Fibroblast of lung (primary cell): ENCODE measurements at regions not wholly inside any gene's neighbourhood (a gene's known extent, or its start where the extent isn't known, plus 50 kb on each side); places are given as distances from the start of the nearest gene placed in this dataset.

Source experiments
- DNase-seq, 2 donors: peaks; one replicate each; pipeline versions ENCODE4 v3.0.0 to v3.0.0-alpha.2; 2010; ENCODE audit warnings: low read depth in 2 of 2
- H2AFZ ChIP-seq: 2 replicates; pipeline ENCODE4 v1.5.1; 2012; ENCODE audit warnings: low read length, control low read depth, inconsistent platforms
- H3K27ac ChIP-seq: 2 replicates; pipeline ENCODE4 v1.5.1; 2011; ENCODE audit warnings: low read length, control low read depth; ENCODE audit not compliant: insufficient read depth
- H3K27me3 ChIP-seq: 2 replicates; pipeline ENCODE4 v1.5.1; 2011; ENCODE audit warnings: mild to moderate bottlenecking, low read length; ENCODE audit not compliant: control insufficient read depth, insufficient read depth
- H3K36me3 ChIP-seq: 2 replicates; pipeline ENCODE4 v1.5.1; 2011; ENCODE audit warnings: low read length; ENCODE audit not compliant: control insufficient read depth, insufficient read depth
- H3K4me1 ChIP-seq: 2 replicates; pipeline ENCODE4 v1.5.1; 2011; ENCODE audit warnings: low read length; ENCODE audit not compliant: control insufficient read depth, insufficient read depth; ENCODE audit errors: extremely low read depth
- H3K4me2 ChIP-seq: 2 replicates; pipeline ENCODE4 v1.5.1; 2011; ENCODE audit warnings: low read length, control low read depth; ENCODE audit not compliant: insufficient read depth; ENCODE audit errors: extremely low read depth
- H3K4me3 ChIP-seq, 4 experiments: fragments of 200-600 bp in 1 of 4; sonication (generic) in 1 of 4; replicated peaks in 1 of 4; 2 replicates each; pipeline ENCODE4 v1.5.1; 2011 to 2016; ENCODE audit warnings: low read length in 4 of 4, low read depth in 3 of 4, mild to moderate bottlenecking in 3 of 4, control low read depth in 2 of 4, inconsistent platforms in 1 of 4, mixed read lengths in 1 of 4; ENCODE audit not compliant: insufficient read depth in 1 of 4; ENCODE audit errors: control extremely low read depth in 1 of 4
- H3K79me2 ChIP-seq: 2 replicates; pipeline ENCODE4 v1.5.1; 2012; ENCODE audit warnings: mild to moderate bottlenecking, low read length, inconsistent platforms; ENCODE audit not compliant: control insufficient read depth, insufficient read depth
- H3K9ac ChIP-seq: 2 replicates; pipeline ENCODE4 v1.5.1; 2011; ENCODE audit warnings: mild to moderate bottlenecking, low read length, control low read depth; ENCODE audit not compliant: insufficient read depth
- H3K9me3 ChIP-seq: 2 replicates; pipeline ENCODE4 v1.5.1; 2012; ENCODE audit warnings: low read depth, low read length; ENCODE audit not compliant: control insufficient read depth, insufficient read depth
- H4K20me1 ChIP-seq: 2 replicates; pipeline ENCODE4 v1.5.1; 2011; ENCODE audit warnings: low read length; ENCODE audit not compliant: control insufficient read depth, insufficient read depth; ENCODE audit errors: extremely low read depth
- EZH2 ChIP-seq: IDR thresholded peaks from 2 replicates; pipeline ENCODE4 v1.5.1; 2012; ENCODE audit warnings: low read length, control low read depth, mild to moderate bottlenecking; ENCODE audit errors: missing control alignments
- TF ChIP-seq, protein P1 (sequence below), 2 donors: IDR thresholded peaks in 1 of 2; conservative IDR thresholded peaks in 1 of 2; 1 replicate in 1 of 2; 2 replicates in 1 of 2; pipeline ENCODE4 v1.5.1; 2011 to 2012; ENCODE audit warnings: low read length in 2 of 2, control low read depth in 1 of 2, inconsistent platforms in 1 of 2, low read depth in 1 of 2, mild to moderate bottlenecking in 1 of 2

DNA sequence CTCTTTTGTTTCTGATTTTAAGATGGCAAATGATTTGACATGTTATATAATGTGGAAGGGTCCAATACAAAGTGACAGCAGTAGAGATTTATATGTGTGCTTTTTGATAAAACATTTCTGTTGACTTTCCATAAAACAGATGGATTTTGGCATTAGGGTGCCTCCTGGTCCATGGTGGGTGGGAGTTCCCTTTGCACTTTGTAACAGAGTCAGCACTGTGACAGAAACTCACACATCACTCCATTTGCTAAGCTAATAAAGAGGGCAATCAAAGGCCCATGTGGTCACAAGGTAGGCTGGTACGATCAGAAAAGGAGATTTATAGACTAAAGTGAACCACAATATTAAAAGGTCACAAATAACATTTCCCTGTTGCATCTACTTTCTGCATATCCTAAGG, 93.3 kb upstream of the NT5C1B start:
- Histone ChIP-seq H3K9me3 (no peaks in the 10 kb centered on the region), H3K4me3 (no peak overlapping the region), H3K79me2 (no peaks in the 10 kb centered on the region), H4K20me1 (no peaks in the 10 kb centered on the region), H3K27me3 (no peaks in the 10 kb centered on the region), H3K4me2 (no peak overlapping the region), H2AFZ (no peak overlapping the region), H3K4me1 (peaks cover 2% of the 10 kb centered on the region), H3K9ac (no peak overlapping the region), H3K36me3 (no peaks in the 10 kb centered on the region), H3K27ac (no peak overlapping the region)
- DNase-seq, result no peak
- no peak for TF ChIP-seq EZH2
- TF ChIP-seq, protein P1, sequence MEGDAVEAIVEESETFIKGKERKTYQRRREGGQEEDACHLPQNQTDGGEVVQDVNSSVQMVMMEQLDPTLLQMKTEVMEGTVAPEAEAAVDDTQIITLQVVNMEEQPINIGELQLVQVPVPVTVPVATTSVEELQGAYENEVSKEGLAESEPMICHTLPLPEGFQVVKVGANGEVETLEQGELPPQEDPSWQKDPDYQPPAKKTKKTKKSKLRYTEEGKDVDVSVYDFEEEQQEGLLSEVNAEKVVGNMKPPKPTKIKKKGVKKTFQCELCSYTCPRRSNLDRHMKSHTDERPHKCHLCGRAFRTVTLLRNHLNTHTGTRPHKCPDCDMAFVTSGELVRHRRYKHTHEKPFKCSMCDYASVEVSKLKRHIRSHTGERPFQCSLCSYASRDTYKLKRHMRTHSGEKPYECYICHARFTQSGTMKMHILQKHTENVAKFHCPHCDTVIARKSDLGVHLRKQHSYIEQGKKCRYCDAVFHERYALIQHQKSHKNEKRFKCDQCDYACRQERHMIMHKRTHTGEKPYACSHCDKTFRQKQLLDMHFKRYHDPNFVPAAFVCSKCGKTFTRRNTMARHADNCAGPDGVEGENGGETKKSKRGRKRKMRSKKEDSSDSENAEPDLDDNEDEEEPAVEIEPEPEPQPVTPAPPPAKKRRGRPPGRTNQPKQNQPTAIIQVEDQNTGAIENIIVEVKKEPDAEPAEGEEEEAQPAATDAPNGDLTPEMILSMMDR (conservative IDR thresholded peaks at IDR 0.05 in 1 of 2, IDR thresholded peaks at IDR 0.05 in 1 of 2; ENCODE audit: low read depth in 1 of 2, low read length in 2 of 2), result no peak

DNA sequence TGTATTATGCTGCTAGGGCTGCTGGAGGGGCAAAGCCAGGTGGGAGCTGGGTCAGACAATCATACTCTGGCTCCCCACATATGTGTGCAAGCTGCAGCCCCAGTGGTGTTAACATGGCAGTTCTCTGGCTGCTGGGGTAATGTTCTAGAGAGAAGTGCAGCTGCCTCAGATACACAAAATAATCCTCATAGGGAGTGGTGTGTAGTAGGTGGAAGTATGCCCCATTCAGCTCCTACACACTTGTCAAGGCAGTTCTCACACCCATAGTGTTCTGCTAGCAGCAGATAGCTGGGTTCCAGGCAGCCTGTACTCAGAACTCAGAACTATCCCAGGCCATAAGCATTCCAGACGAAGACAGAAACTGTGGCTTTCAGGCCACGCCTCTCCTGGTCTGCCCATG, 87.9 kb upstream of the NT5C1B start:
- H3K4me1 ChIP-seq, result no peaks in the 10 kb centered on the region
- H3K9me3 ChIP-seq, result no peaks in the 10 kb centered on the region
- TF ChIP-seq EZH2, result no peak
- TF ChIP-seq, protein P1 (conservative IDR thresholded peaks at IDR 0.05 in 1 of 2, IDR thresholded peaks at IDR 0.05 in 1 of 2; ENCODE audit: low read depth in 1 of 2, low read length in 2 of 2), result no peak
- H3K27me3 ChIP-seq, result no peaks in the 10 kb centered on the region
- H3K4me3 ChIP-seq, result no peak overlapping the region
- no peak overlapping the region for H3K27ac ChIP-seq
- H4K20me1 ChIP-seq, result no peaks in the 10 kb centered on the region
- H3K4me2 ChIP-seq, result no peak overlapping the region
- no peaks in the 10 kb centered on the region for H3K36me3 ChIP-seq
- no peak overlapping the region for H3K9ac ChIP-seq
- DNase-seq, result no peak
- no peaks in the 10 kb centered on the region for H3K79me2 ChIP-seq
- H2AFZ ChIP-seq, result no peak overlapping the region

DNA sequence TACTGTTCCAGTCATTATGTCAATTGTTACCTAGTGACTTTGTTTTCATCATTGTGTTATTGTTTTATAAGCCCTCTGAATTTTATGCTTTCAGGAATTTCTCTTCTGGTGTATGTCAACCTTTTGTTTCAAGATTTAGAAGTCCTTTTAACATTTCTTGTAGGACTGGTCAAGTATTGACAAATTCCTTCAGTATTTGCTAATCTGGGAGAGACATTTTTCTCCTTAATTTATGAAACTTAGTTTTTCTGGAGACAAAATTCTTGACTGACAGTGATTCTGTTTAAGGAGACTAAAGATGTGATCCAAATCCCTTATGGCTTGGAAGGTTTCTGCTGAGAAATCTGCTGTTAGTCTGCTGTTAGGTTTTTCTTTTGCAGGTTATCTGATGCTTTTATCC, 84.9 kb upstream of the NT5C1B start:
- TF ChIP-seq, protein P1 (conservative IDR thresholded peaks at IDR 0.05 in 1 of 2, IDR thresholded peaks at IDR 0.05 in 1 of 2; ENCODE audit: low read depth in 1 of 2, low read length in 2 of 2), result no peak
- TF ChIP-seq EZH2, result no peak
- DNase-seq, result no peak
- Histone ChIP-seq H3K36me3 (no peaks in the 10 kb centered on the region), H3K4me3 (no peak overlapping the region), H2AFZ (no peak overlapping the region), H3K27me3 (no peaks in the 10 kb centered on the region), H3K4me2 (no peak overlapping the region), H3K4me1 (no peaks in the 10 kb centered on the region), H3K9me3 (no peaks in the 10 kb centered on the region), H3K79me2 (no peaks in the 10 kb centered on the region), H3K9ac (no peak overlapping the region), H4K20me1 (no peaks in the 10 kb centered on the region), H3K27ac (no peak overlapping the region)
